ENCODE measurements at regions not wholly inside any gene's neighbourhood (a gene's known extent, or its start where the extent isn't known, plus 50 kb on each side); places are given as distances from the start of the nearest gene placed in this dataset.

DNA sequence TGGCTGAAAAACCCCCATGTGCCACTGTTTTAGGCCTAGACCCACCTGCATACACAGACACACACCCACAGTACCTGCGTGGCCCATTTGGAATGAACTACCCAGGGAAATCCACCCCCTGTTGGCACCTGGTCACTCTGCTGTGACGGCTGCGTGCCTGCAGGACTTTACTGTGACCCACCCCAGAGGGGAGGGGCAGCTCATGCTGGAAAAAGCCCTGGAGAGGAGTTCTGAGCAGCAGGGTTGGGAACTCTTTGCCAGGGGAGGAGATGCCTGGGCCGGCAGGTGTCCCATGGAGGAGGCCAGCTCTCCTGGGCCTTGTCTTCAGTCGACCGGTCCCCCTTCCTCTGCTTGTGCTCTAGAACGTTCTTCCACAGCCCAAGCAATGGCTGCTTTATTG, 87.3 kb upstream of the CSF3R start:
- CTCF ChIA-PET: interaction anchor here (0.7 to 8.7 kb wide), 2 partner anchors 90 to 863 kb away, joined by 3 to 60 read pairs; no protein-coding TSS in a partner anchor
- no peak for DNase-seq (ENCODE audit: low read depth in 1 of 2, low spot score in 1 of 2)
- Histone ChIP-seq H3K4me3 (no peak overlapping the region), H3K27ac (no peak overlapping the region), H3K9me3 (no peaks in the 10 kb centered on the region), H3K4me1 (no peaks in the 10 kb centered on the region), H3K4me2 (no peak overlapping the region)
- TF ChIP-seq EHMT2 (IDR thresholded peaks at IDR 0.05; ENCODE audit: low read depth) (no peak), FOXS1 (CRISPR knock-in tag; IDR thresholded peaks at IDR 0.05) (no peak), ZSCAN20 (CRISPR knock-in tag; IDR thresholded peaks at IDR 0.05) (no peak), POLR2AphosphoS2 (conservative IDR thresholded peaks at IDR 0.05; ENCODE audit: low read length) (no peak), FOSL2 (IDR thresholded peaks at IDR 0.05) (no peak), FOSL2 (CRISPR knock-in tag; IDR thresholded peaks at IDR 0.05) (no peak), EHF (CRISPR knock-in tag; IDR thresholded peaks at IDR 0.05) (no peak), EP300 (IDR thresholded peaks at IDR 0.05) (no peak), GATA3 (IDR thresholded peaks at IDR 0.05; ENCODE audit: borderline replicate concordance) (no peak), MAZ (IDR thresholded peaks at IDR 0.05; ENCODE audit: borderline replicate concordance, low read depth, low read length) (no peak), SMC3 (IDR thresholded peaks at IDR 0.05) (no peak), CEBPB (IDR thresholded peaks at IDR 0.05) (no peak), CHD4 (IDR thresholded peaks at IDR 0.05; ENCODE audit: borderline replicate concordance) (no peak), POLR2A (IDR thresholded peaks at IDR 0.05; ENCODE audit: low read length) (no peak), TFCP2L1 (CRISPR knock-in tag; IDR thresholded peaks at IDR 0.05) (no peak), CHD2 (IDR thresholded peaks at IDR 0.05; ENCODE audit: low read length, partially characterized antibody) (no peak), RCOR1 (IDR thresholded peaks at IDR 0.05; ENCODE audit: low read depth, low read length) (no peak), CBX8 (IDR thresholded peaks at IDR 0.05) (no peak)
- TF ChIP-seq, protein P1, sequence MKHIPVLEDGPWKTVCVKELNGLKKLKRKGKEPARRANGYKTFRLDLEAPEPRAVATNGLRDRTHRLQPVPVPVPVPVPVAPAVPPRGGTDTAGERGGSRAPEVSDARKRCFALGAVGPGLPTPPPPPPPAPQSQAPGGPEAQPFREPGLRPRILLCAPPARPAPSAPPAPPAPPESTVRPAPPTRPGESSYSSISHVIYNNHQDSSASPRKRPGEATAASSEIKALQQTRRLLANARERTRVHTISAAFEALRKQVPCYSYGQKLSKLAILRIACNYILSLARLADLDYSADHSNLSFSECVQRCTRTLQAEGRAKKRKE (CRISPR knock-in tag; IDR thresholded peaks at IDR 0.05; ENCODE audit: low read depth): no peak
- TF ChIP-seq, protein P2, sequence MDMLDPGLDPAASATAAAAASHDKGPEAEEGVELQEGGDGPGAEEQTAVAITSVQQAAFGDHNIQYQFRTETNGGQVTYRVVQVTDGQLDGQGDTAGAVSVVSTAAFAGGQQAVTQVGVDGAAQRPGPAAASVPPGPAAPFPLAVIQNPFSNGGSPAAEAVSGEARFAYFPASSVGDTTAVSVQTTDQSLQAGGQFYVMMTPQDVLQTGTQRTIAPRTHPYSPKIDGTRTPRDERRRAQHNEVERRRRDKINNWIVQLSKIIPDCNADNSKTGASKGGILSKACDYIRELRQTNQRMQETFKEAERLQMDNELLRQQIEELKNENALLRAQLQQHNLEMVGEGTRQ (IDR thresholded peaks at IDR 0.05): no peak
- TF ChIP-seq, protein P3, sequence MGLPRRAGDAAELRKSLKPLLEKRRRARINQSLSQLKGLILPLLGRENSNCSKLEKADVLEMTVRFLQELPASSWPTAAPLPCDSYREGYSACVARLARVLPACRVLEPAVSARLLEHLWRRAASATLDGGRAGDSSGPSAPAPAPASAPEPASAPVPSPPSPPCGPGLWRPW (IDR thresholded peaks at IDR 0.05): no peak
- 33% methylated on average over 1 of the region's 7 CpGs for WGBS (ENCODE audit: missing lambda C conversion rate)
- no peak for ATAC-seq
- POLR2A ChIA-PET: no interaction called here
- no peak for FAIRE-seq

DNA sequence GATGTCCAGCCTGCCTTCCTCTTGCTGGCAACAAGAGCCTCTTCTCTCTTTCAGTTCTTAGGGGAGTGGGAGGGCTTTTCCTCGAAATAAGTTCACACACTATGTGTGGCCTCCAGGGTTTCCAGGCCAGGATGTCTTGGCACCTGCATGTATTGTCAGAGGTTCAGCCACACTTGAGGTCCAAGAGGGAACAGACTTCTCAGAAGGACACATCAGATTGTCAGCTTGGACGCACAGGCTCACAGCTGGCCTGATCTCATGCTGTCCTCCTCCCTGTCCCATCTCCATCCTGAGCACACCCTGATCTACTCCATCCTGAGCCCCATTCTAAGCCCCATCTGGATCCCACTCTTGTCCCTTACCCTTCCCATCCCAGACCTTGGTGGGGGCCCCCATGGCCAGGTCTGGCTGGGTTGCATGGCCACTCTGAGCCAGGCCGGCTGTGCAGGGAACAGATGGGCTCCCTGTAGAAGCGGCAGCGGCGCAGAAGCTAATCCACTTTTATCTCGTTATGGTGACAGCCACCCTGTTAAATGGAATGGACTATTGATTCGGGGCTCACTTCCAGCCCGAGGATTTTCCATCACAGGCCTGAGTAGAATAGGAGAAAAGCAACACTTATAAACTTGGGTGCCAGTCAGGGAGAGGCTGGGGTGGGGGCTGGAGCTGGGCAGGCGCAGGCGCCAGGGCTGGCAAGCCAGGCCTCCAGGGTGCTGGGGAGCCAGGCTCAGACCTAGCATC, 85.1 kb upstream of the CSF3R start:
- Histone ChIP-seq H3K4me2 (no peak overlapping the region), H3K9me3 (no peaks in the 10 kb centered on the region), H3K4me1 (no peaks in the 10 kb centered on the region), H3K4me3 (no peak overlapping the region), H3K27ac (no peak overlapping the region)
- ATAC-seq (no peak), DNase-seq (ENCODE audit: low read depth in 1 of 2, low spot score in 1 of 2) (no peak), FAIRE-seq (no peak)
- CTCF ChIA-PET: interaction anchor here (1.0 to 1.3 kb wide), 2 partner anchors 11 to 51 kb away, joined by 3 read pairs; no protein-coding TSS in a partner anchor
- WGBS (ENCODE audit: missing lambda C conversion rate): 50% methylated on average over 6 of the region's 11 CpGs
- TF ChIP-seq JUNB (IDR thresholded peaks at IDR 0.05) (no peak), SMC3 (IDR thresholded peaks at IDR 0.05) (no peak), FOSL2 (IDR thresholded peaks at IDR 0.05) (no peak), FOSL2 (CRISPR knock-in tag; IDR thresholded peaks at IDR 0.05) (no peak), PHF8 (IDR thresholded peaks at IDR 0.05; ENCODE audit: borderline replicate concordance, low read depth) (no peak), ESRRA (IDR thresholded peaks at IDR 0.05; ENCODE audit: borderline replicate concordance, low read length) (no peak), TFCP2L1 (CRISPR knock-in tag; IDR thresholded peaks at IDR 0.05) (no peak)
- TF ChIP-seq, protein P4, sequence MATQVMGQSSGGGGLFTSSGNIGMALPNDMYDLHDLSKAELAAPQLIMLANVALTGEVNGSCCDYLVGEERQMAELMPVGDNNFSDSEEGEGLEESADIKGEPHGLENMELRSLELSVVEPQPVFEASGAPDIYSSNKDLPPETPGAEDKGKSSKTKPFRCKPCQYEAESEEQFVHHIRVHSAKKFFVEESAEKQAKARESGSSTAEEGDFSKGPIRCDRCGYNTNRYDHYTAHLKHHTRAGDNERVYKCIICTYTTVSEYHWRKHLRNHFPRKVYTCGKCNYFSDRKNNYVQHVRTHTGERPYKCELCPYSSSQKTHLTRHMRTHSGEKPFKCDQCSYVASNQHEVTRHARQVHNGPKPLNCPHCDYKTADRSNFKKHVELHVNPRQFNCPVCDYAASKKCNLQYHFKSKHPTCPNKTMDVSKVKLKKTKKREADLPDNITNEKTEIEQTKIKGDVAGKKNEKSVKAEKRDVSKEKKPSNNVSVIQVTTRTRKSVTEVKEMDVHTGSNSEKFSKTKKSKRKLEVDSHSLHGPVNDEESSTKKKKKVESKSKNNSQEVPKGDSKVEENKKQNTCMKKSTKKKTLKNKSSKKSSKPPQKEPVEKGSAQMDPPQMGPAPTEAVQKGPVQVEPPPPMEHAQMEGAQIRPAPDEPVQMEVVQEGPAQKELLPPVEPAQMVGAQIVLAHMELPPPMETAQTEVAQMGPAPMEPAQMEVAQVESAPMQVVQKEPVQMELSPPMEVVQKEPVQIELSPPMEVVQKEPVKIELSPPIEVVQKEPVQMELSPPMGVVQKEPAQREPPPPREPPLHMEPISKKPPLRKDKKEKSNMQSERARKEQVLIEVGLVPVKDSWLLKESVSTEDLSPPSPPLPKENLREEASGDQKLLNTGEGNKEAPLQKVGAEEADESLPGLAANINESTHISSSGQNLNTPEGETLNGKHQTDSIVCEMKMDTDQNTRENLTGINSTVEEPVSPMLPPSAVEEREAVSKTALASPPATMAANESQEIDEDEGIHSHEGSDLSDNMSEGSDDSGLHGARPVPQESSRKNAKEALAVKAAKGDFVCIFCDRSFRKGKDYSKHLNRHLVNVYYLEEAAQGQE (IDR thresholded peaks at IDR 0.05): no peak
- POLR2A ChIA-PET: no interaction called here

All from A549 (cell line).